ENCODE measurements at regions not wholly inside any gene's neighbourhood (a gene's known extent, or its start where the extent isn't known, plus 50 kb on each side); places are given as distances from the start of the nearest gene placed in this dataset.
A peak's percentile ranks its signal among the peaks of the same experiment; 100 is the strongest.

DNA sequence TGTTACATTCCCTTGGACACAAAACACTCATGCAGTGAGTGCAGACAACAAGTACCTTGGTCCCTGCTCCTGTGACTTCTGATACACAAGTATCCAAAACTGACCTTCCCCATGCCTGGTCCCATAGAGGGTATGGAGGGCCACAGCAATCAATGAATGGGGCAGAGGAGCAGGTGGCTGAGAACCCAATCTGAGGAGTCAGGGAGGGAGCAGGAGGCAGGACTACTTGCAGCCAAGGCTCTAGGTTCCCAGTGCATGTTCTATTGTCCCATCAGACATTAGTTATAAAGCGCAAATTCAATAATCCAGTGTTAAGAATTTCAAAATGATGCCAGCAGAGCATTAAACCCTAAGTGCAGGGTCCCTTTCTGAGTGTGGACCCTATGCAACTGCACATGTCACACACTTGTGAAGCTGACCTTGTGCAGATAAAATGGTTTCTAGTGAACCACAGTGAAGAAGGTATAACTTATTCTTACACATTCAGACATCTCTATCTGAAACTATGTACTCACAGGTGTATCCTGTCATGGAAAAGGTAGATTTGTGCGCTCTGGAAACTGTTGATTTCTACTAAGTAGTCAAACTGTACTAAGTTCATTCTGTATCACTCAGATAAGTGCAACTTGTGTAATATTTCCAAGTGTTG, 107.3 kb upstream of the ABI3BP start:
- H2AFZ ChIP-seq (ENCODE audit: low read length), result no peak overlapping the region
- H3K79me2 ChIP-seq (ENCODE audit: insufficient read depth, low read length), result no peaks in the 10 kb centered on the region
- no peaks in the 10 kb centered on the region for H4K20me1 ChIP-seq (ENCODE audit: insufficient read depth, low read length)
- peaks cover 9% of the 10 kb centered on the region for H3K4me1 ChIP-seq (ENCODE audit: insufficient read depth, low read length)
- no peaks in the 10 kb centered on the region for H3K27me3 ChIP-seq (ENCODE audit: insufficient read depth, low read length)
- no peaks in the 10 kb centered on the region for H3K36me3 ChIP-seq (ENCODE audit: insufficient read depth, low read length)
- H3K27ac ChIP-seq (ENCODE audit: low read depth, low read length), result no peak overlapping the region
- TF ChIP-seq, protein P1, sequence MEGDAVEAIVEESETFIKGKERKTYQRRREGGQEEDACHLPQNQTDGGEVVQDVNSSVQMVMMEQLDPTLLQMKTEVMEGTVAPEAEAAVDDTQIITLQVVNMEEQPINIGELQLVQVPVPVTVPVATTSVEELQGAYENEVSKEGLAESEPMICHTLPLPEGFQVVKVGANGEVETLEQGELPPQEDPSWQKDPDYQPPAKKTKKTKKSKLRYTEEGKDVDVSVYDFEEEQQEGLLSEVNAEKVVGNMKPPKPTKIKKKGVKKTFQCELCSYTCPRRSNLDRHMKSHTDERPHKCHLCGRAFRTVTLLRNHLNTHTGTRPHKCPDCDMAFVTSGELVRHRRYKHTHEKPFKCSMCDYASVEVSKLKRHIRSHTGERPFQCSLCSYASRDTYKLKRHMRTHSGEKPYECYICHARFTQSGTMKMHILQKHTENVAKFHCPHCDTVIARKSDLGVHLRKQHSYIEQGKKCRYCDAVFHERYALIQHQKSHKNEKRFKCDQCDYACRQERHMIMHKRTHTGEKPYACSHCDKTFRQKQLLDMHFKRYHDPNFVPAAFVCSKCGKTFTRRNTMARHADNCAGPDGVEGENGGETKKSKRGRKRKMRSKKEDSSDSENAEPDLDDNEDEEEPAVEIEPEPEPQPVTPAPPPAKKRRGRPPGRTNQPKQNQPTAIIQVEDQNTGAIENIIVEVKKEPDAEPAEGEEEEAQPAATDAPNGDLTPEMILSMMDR (IDR thresholded peaks at IDR 0.05; ENCODE audit: extremely low read depth, low read depth, low read length), result no peak
- no peak overlapping the region for H3K4me3 ChIP-seq (ENCODE audit: insufficient read depth, low read length)
- H3K4me2 ChIP-seq (ENCODE audit: insufficient read depth, low read length), result no peak overlapping the region
- no peaks in the 10 kb centered on the region for H3K9me3 ChIP-seq (ENCODE audit: low read depth, low read length)
- DNase-seq (ENCODE audit: insufficient read length, low spot score, missing footprints), result no peak

DNA sequence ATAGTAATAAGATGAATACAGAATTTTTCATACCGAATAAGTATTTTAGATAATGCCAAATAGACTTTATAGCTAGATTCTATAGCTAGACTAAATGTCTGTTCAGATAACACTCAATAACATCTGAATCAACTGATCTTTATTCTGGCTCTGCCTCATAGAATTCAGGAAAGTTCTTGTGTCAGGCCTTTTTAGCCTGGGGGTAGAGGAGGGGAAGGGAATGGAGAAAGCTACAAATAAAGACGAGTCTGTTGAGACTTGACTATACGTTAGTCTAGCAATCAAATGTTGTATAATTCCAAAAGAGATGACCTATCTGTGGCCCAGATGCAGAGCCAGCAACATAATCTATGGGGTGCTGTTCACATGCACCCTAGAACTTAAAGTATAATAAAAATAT, 106.6 kb upstream of the ABI3BP start:
- H3K27ac ChIP-seq (ENCODE audit: low read depth, low read length), result no peak overlapping the region
- no peaks in the 10 kb centered on the region for H3K27me3 ChIP-seq (ENCODE audit: insufficient read depth, low read length)
- H3K9me3 ChIP-seq (ENCODE audit: low read depth, low read length), result no peaks in the 10 kb centered on the region
- no peak for DNase-seq (ENCODE audit: insufficient read length, low spot score, missing footprints)
- no peaks in the 10 kb centered on the region for H3K36me3 ChIP-seq (ENCODE audit: insufficient read depth, low read length)
- H2AFZ ChIP-seq (ENCODE audit: low read length), result no peak overlapping the region
- no peaks in the 10 kb centered on the region for H3K79me2 ChIP-seq (ENCODE audit: insufficient read depth, low read length)
- H3K4me2 ChIP-seq (ENCODE audit: insufficient read depth, low read length), result no peak overlapping the region
- no peak overlapping the region for H3K4me3 ChIP-seq (ENCODE audit: insufficient read depth, low read length)
- no peaks in the 10 kb centered on the region for H4K20me1 ChIP-seq (ENCODE audit: insufficient read depth, low read length)
- TF ChIP-seq, protein P1 (IDR thresholded peaks at IDR 0.05; ENCODE audit: extremely low read depth, low read depth, low read length), result no peak
- peaks cover 12% of the 10 kb centered on the region for H3K4me1 ChIP-seq (ENCODE audit: insufficient read depth, low read length)

DNA sequence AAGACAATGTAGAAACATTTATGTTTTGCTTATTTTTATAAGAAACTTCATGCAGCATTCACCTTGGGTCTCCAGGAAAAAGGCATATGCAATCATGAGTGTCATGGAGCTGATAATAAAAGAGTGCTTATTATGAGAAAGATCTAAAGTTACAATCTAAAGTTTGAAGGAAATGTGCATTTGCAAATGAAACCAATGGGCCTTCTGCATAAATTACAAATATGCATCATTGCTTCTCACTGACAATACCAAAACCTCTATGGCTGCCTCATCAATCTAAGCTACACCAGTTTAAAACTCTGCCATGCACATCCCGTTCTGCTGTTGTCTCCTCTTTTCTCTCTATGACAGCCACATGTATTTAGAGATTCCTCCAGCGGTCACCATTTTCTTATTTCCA, 103.2 kb upstream of the ABI3BP start:
- peaks cover 12% of the 10 kb centered on the region for H3K4me1 ChIP-seq (ENCODE audit: insufficient read depth, low read length)
- H2AFZ ChIP-seq (ENCODE audit: low read length), result no peak overlapping the region
- no peaks in the 10 kb centered on the region for H3K9me3 ChIP-seq (ENCODE audit: low read depth, low read length)
- no peak overlapping the region for H3K4me3 ChIP-seq (ENCODE audit: insufficient read depth, low read length)
- no peak overlapping the region for H3K27ac ChIP-seq (ENCODE audit: low read depth, low read length)
- no peaks in the 10 kb centered on the region for H3K36me3 ChIP-seq (ENCODE audit: insufficient read depth, low read length)
- no peaks in the 10 kb centered on the region for H3K27me3 ChIP-seq (ENCODE audit: insufficient read depth, low read length)
- no peaks in the 10 kb centered on the region for H4K20me1 ChIP-seq (ENCODE audit: insufficient read depth, low read length)
- no peaks in the 10 kb centered on the region for H3K79me2 ChIP-seq (ENCODE audit: insufficient read depth, low read length)
- no peak for DNase-seq (ENCODE audit: insufficient read length, low spot score, missing footprints)
- H3K4me2 ChIP-seq (ENCODE audit: insufficient read depth, low read length), result no peak overlapping the region
- TF ChIP-seq, protein P1 (IDR thresholded peaks at IDR 0.05; ENCODE audit: extremely low read depth, low read depth, low read length), result no peak

DNA sequence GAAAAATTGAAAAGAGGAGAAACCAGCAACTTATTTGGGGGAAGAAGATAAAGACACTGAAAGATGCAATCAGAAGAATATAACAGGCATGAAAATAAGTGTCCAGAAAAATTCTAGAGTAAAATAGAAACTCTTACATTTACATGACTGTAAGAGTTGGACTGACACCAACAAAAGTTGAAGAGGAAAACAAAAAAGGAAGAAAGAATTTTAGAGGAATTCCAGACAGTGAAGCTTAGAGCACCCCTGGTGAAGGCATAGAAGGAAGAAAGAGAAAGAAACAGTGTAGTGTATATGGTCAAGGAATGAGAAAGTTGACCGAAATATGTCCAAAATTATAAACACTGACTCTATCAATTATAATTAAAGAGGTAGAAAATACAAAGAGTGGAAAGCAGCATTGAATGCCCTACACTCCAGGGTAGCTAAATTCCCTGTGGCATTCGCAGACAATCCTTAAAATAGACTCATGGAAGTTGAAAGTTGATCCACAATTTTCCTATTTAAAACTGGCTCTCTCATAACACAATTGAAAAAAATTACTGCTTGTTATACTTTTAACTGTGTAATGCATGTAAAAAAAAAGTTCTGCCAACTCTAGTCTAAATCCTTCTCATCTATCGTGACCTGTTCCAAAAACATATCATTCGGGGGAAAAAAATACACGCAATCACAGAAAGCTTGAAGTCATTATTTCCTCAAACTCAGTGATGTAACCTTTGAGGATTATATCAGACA, 102.6 kb upstream of the ABI3BP start:
- H3K4me3 ChIP-seq (ENCODE audit: insufficient read depth, low read length), result no peak overlapping the region
- H4K20me1 ChIP-seq (ENCODE audit: insufficient read depth, low read length), result no peaks in the 10 kb centered on the region
- H3K27me3 ChIP-seq (ENCODE audit: insufficient read depth, low read length), result no peaks in the 10 kb centered on the region
- H3K4me1 ChIP-seq (ENCODE audit: insufficient read depth, low read length), result peaks cover 12% of the 10 kb centered on the region
- no peaks in the 10 kb centered on the region for H3K36me3 ChIP-seq (ENCODE audit: insufficient read depth, low read length)
- H3K27ac ChIP-seq (ENCODE audit: low read depth, low read length), result no peak overlapping the region
- H2AFZ ChIP-seq (ENCODE audit: low read length), result peak overlapping the region; percentile 40
- DNase-seq (ENCODE audit: insufficient read length, low spot score, missing footprints), result no peak
- TF ChIP-seq, protein P1 (IDR thresholded peaks at IDR 0.05; ENCODE audit: extremely low read depth, low read depth, low read length), result no peak
- H3K79me2 ChIP-seq (ENCODE audit: insufficient read depth, low read length), result no peaks in the 10 kb centered on the region
- peak overlapping the region; percentile 20 for H3K4me2 ChIP-seq (ENCODE audit: insufficient read depth, low read length)
- H3K9me3 ChIP-seq (ENCODE audit: low read depth, low read length), result no peaks in the 10 kb centered on the region

Measured in osteoblast (primary cell).